A549 (cell line): ENCODE measurements at regions not wholly inside any gene's neighbourhood (a gene's known extent, or its start where the extent isn't known, plus 50 kb on each side); places are given as distances from the start of the nearest gene placed in this dataset.

Experiments
- ATAC-seq, 2 experiments: fragments of 200-7000 bp in 1 of 2; fragments of >200 bp in 1 of 2; cut with Nextera tagmentation in 1 of 2; cut with Tn5 transposase in 1 of 2; 3 replicates each; pipeline versions ENCODE4 v1.8.0 to v1.9.1; 2018 to 2020; ENCODE audit warnings: mild to moderate bottlenecking in 1 of 2, moderate library complexity in 1 of 2
- CTCF ChIA-PET: fragments of 300-600 bp; sonication (Branson Sonifier 250); formaldehyde crosslinking; extraction: SDS; loops from one replicate; lab custom pipeline; 2021; ENCODE audit warnings: antibody characterized with exemption, inconsistent platforms; lab: Yijun Ruan, JAX
- POLR2A ChIA-PET: fragments of 350-600 bp; formaldehyde crosslinking; extraction: SDS; loops from one replicate; lab custom pipeline; 2021; ENCODE audit warnings: antibody characterized with exemption, inconsistent platforms; lab: Yijun Ruan, JAX
- DNase-seq, 2 experiments: peaks; one replicate each; pipeline versions ENCODE4 v3.0.0 to v3.0.0-alpha.2; 2011 to 2016; ENCODE audit warnings: low read depth in 1 of 2, low spot score in 1 of 2
- FAIRE-seq: peaks from 2 replicates; lab custom pipeline; 2011; peaks lifted over from hg19 to GRCh38; lab: Jason Lieb, UNC
- H3K27ac ChIP-seq, 2 experiments: fragments of >200 bp; sonication (Bioruptor Twin); formaldehyde crosslinking; 3 replicates each; pipeline ENCODE4 v1.5.1; 2016 to 2017
- H3K4me1 ChIP-seq: fragments of >200 bp; sonication (Bioruptor Twin); formaldehyde crosslinking; 3 replicates; pipeline ENCODE4 v1.6.1; 2016
- H3K4me2 ChIP-seq: fragments of >200 bp; sonication (Bioruptor Twin); formaldehyde crosslinking; 3 replicates; pipeline ENCODE4 v1.6.1; 2016
- H3K4me3 ChIP-seq: fragments of >200 bp; sonication (Bioruptor Twin); formaldehyde crosslinking; 3 replicates; pipeline ENCODE4 v1.5.1; 2016
- H3K9me3 ChIP-seq: fragments of >200 bp; sonication (Bioruptor Twin); formaldehyde crosslinking; 3 replicates; pipeline ENCODE4 v1.6.1; 2016
- BHLHE40 ChIP-seq: IDR thresholded peaks from 2 replicates; pipeline ENCODE4 v1.6.1; 2012; ENCODE audit warnings: low read depth, low read length, inconsistent platforms
- CBX2 ChIP-seq: fragments of 200-600 bp; sonication (generic); IDR thresholded peaks from 2 replicates; pipeline ENCODE4 v1.6.1; 2016; ENCODE audit warnings: low read depth, mild to moderate bottlenecking, borderline replicate concordance
- CEBPB ChIP-seq, 2 experiments: fragments of >200 bp in 1 of 2; sonication (Bioruptor Twin) in 1 of 2; formaldehyde crosslinking in 1 of 2; IDR thresholded peaks; 2 replicates each; pipeline ENCODE4 v1.6.1; 2012 to 2016
- EHF ChIP-seq: fragments of 250-450 bp; sonication (Bioruptor Pico); IDR thresholded peaks from 2 replicates; pipeline ENCODE4 v1.5.0; 2020; ENCODE audit warnings: mild to moderate bottlenecking
- FOXS1 ChIP-seq: fragments of 250-450 bp; sonication (Bioruptor Pico); IDR thresholded peaks from 2 replicates; pipeline ENCODE4 v1.5.0; 2020; ENCODE audit warnings: mild to moderate bottlenecking, moderate library complexity
- GATA3 ChIP-seq: IDR thresholded peaks from 2 replicates; pipeline ENCODE4 v1.6.1; 2012; ENCODE audit warnings: borderline replicate concordance
- HEYL ChIP-seq: fragments of 250-450 bp; sonication (Bioruptor Pico); IDR thresholded peaks from 2 replicates; pipeline ENCODE4 v1.8.0; 2021; ENCODE audit warnings: mild to moderate bottlenecking, moderate library complexity
- HOXA7 ChIP-seq: fragments of 250-450 bp; sonication (Bioruptor Pico); IDR thresholded peaks from 2 replicates; pipeline ENCODE4 v1.5.0; 2020; ENCODE audit warnings: mild to moderate bottlenecking, moderate library complexity
- MAZ ChIP-seq: fragments of 150-350 bp; IDR thresholded peaks from 2 replicates; pipeline ENCODE4 v1.6.1; 2014; ENCODE audit warnings: antibody characterized with exemption, low read depth, low read length, borderline replicate concordance
- NFE2L2 ChIP-seq: fragments of 150-350 bp; conservative IDR thresholded peaks from 2 replicates; pipeline ENCODE4 v1.6.1; 2014; ENCODE audit warnings: low read length
- PHF8 ChIP-seq: fragments of 200-600 bp; sonication (generic); IDR thresholded peaks from 2 replicates; pipeline ENCODE4 v1.6.1; 2016; ENCODE audit warnings: low read depth, mild to moderate bottlenecking, antibody characterized with exemption, moderate library complexity, borderline replicate concordance
- POLR2AphosphoS2 ChIP-seq: conservative IDR thresholded peaks from 2 replicates; pipeline ENCODE4 v1.6.1; 2012; ENCODE audit warnings: low read length, improper control_type of control experiment, inconsistent platforms
- RAD21 ChIP-seq, 2 experiments: fragments of >200 bp in 1 of 2; sonication (Bioruptor Twin) in 1 of 2; formaldehyde crosslinking in 1 of 2; IDR thresholded peaks in 1 of 2; conservative IDR thresholded peaks in 1 of 2; 2 replicates in 1 of 2; 3 replicates in 1 of 2; pipeline ENCODE4 v1.6.1; 2012 to 2018; ENCODE audit warnings: inconsistent platforms in 1 of 2
- RARB ChIP-seq: fragments of 250-450 bp; sonication (Bioruptor Pico); IDR thresholded peaks from 2 replicates; pipeline ENCODE4 v1.8.0; 2021; ENCODE audit warnings: mild to moderate bottlenecking, moderate library complexity
- RFX5 ChIP-seq: fragments of 450-650 bp; IDR thresholded peaks from 2 replicates; pipeline ENCODE4 v1.7.1; 2014; ENCODE audit warnings: antibody characterized with exemption, mild to moderate bottlenecking, moderate library complexity
- ZFP36 ChIP-seq: fragments of 450-650 bp; IDR thresholded peaks from 2 replicates; pipeline ENCODE4 v1.6.1; 2014; ENCODE audit warnings: borderline replicate concordance; ENCODE audit not compliant: partially characterized antibody
- whole genome bisulfite sequencing: methylation state at CpG from one replicate; pipeline ENCODE4 v1.1.6; 2017; ENCODE audit errors: missing lambda C conversion rate; 5-methylcytosine and 5-hydroxymethylcytosine counted together
- TF ChIP-seq, protein P1 (sequence below): fragments of 250-450 bp; sonication (Bioruptor Pico); IDR thresholded peaks from 2 replicates; pipeline ENCODE4 v1.5.0; 2020; ENCODE audit warnings: low read depth, mild to moderate bottlenecking, moderate library complexity
- TF ChIP-seq, protein P2 (sequence below): fragments of >200 bp; sonication (Bioruptor Twin); formaldehyde crosslinking; IDR thresholded peaks from 2 replicates; pipeline ENCODE4 v1.6.1; 2016
- TF ChIP-seq, protein P3 (sequence below): fragments of 450-650 bp; IDR thresholded peaks from 2 replicates; pipeline ENCODE4 v1.6.1; 2014; ENCODE audit warnings: antibody characterized with exemption
- TF ChIP-seq, protein P4 (sequence below): IDR thresholded peaks from 2 replicates; pipeline ENCODE4 v1.6.1; 2012
- TF ChIP-seq, protein P5 (sequence below): fragments of >200 bp; sonication (Bioruptor Twin); formaldehyde crosslinking; IDR thresholded peaks from 3 replicates; pipeline ENCODE4 v1.5.1; 2016

DNA sequence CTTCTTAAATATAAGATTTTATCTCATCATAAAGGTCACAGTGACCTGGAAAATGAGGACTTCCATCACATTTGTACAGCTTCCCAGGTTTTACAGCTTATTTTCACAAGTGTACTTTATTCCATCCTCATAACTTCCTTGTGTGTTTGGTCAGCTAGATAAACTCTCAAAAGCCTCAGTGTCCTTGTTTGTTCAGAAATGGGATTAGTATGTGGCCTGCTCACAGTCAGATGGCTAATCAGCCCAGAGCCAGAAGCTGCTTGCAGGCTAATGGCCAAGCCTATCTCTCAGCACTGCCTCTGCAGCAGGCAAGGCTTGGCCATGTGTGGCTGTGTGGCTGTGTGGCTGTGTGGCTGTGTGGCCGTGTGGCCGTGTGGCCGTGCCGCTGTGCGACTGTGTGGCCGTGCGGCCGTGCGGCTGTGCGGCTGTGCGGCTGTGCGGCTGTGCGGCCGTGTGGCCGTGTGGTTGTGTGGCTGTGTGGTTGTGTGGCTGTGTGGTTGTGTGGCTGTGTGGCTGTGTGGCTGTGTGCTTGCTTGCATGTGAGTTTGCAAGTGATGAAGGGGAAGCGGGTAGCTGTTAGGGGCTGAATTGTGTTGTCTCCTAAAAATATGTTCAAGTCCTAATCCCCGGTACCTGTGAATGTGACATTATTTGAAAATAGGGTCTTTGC is 233.0 kb upstream of the TNP1 start:
- no peak overlapping the region for H3K4me3 ChIP-seq
- DNase-seq (no peak), ATAC-seq (no peak), FAIRE-seq (no peak)
- WGBS = 88% methylated on average over 14 of the region's 17 CpGs
- CTCF ChIA-PET = no interaction called here
- no peak for TF ChIP-seq HOXA7
- TF ChIP-seq, protein P1, sequence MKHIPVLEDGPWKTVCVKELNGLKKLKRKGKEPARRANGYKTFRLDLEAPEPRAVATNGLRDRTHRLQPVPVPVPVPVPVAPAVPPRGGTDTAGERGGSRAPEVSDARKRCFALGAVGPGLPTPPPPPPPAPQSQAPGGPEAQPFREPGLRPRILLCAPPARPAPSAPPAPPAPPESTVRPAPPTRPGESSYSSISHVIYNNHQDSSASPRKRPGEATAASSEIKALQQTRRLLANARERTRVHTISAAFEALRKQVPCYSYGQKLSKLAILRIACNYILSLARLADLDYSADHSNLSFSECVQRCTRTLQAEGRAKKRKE (CRISPR knock-in tag) = no peak
- TF ChIP-seq, protein P2, sequence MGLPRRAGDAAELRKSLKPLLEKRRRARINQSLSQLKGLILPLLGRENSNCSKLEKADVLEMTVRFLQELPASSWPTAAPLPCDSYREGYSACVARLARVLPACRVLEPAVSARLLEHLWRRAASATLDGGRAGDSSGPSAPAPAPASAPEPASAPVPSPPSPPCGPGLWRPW = no peak
- TF ChIP-seq RFX5 = no peak
- no peak for TF ChIP-seq EHF
- TF ChIP-seq RARB = no peak
- TF ChIP-seq GATA3 = no peak
- no peak for TF ChIP-seq HEYL
- no peak for TF ChIP-seq CEBPB (IDR thresholded peaks at IDR 0.05)
- H3K27ac ChIP-seq = no peak overlapping the region
- H3K4me2 ChIP-seq = no peak overlapping the region
- no peaks in the 10 kb centered on the region for H3K9me3 ChIP-seq
- H3K4me1 ChIP-seq = no peaks in the 10 kb centered on the region
- POLR2A ChIA-PET = no interaction called here

DNA sequence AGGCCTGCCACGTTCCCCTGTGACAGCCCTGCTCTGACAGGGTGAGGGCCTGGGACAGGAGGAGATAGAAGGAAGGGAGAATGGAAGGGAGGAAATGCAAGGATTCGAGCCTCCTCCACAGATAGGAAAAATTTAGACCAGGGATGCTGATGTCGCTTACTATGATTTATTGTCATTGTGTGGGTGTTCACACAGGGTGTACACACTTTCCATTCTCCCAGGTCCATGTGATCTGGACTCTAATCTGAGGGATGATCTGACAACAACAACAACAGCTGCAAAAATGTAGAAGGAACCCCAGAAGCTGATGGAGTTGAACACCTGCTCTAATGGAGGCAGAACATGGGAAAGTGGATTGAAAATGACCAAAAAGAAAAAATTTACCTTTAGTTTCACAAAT is 231.7 kb upstream of the TNP1 start:
- ChIA-PET POLR2A (no interaction called here), CTCF (no interaction called here)
- ATAC-seq (no peak), FAIRE-seq (no peak), DNase-seq (no peak)
- TF ChIP-seq RAD21 (conservative IDR thresholded peaks at IDR 0.05 in 1 of 2, IDR thresholded peaks at IDR 0.05 in 1 of 2) = no peak
- TF ChIP-seq NFE2L2 = no peak
- H3K4me3 ChIP-seq = no peak overlapping the region
- H3K9me3 ChIP-seq = no peaks in the 10 kb centered on the region
- no peak overlapping the region for H3K4me2 ChIP-seq
- H3K4me1 ChIP-seq = no peaks in the 10 kb centered on the region
- H3K27ac ChIP-seq = no peak overlapping the region
- WGBS = 50% methylated on average over 3 of the region's 3 CpGs

DNA sequence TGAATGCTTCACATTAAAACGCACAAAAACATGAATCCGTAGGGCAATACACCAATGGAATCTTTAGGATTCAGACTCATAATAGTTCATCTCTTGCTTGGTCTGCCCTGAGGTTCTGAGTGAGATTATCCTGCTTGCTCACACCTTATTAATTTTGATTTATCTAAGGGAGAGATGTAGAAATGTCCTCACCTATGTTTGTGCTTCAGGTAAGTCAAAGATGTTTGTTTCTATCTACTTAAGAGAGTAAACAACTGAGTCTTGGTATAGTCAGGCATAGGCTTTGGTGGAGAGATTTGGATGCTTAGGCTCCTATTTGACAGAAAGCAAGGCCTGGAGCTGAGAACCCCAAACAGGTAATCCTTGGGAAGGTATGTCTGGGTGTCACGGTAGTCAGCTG is 231.0 kb upstream of the TNP1 start:
- no peak for FAIRE-seq
- 80% methylated on average over 3 of the region's 3 CpGs for WGBS
- H3K4me1 ChIP-seq = no peaks in the 10 kb centered on the region
- no peak for ATAC-seq
- DNase-seq = no peak
- no peaks in the 10 kb centered on the region for H3K9me3 ChIP-seq
- POLR2A ChIA-PET = interaction anchor here (0.5 kb wide), 1 partner anchor 534 kb away, joined by 3 read pairs; no protein-coding TSS in a partner anchor
- CTCF ChIA-PET = no interaction called here
- H3K4me3 ChIP-seq = no peak overlapping the region
- H3K27ac ChIP-seq = no peak overlapping the region
- no peak for TF ChIP-seq FOXS1 (CRISPR knock-in tag)
- no peak for TF ChIP-seq MAZ
- TF ChIP-seq CBX2 = no peak
- no peak for TF ChIP-seq HOXA7
- no peak for TF ChIP-seq BHLHE40
- no peak for TF ChIP-seq ZFP36
- TF ChIP-seq, protein P3, sequence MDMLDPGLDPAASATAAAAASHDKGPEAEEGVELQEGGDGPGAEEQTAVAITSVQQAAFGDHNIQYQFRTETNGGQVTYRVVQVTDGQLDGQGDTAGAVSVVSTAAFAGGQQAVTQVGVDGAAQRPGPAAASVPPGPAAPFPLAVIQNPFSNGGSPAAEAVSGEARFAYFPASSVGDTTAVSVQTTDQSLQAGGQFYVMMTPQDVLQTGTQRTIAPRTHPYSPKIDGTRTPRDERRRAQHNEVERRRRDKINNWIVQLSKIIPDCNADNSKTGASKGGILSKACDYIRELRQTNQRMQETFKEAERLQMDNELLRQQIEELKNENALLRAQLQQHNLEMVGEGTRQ = no peak
- no peak for TF ChIP-seq POLR2AphosphoS2
- no peak for TF ChIP-seq PHF8
- no peak overlapping the region for H3K4me2 ChIP-seq

DNA sequence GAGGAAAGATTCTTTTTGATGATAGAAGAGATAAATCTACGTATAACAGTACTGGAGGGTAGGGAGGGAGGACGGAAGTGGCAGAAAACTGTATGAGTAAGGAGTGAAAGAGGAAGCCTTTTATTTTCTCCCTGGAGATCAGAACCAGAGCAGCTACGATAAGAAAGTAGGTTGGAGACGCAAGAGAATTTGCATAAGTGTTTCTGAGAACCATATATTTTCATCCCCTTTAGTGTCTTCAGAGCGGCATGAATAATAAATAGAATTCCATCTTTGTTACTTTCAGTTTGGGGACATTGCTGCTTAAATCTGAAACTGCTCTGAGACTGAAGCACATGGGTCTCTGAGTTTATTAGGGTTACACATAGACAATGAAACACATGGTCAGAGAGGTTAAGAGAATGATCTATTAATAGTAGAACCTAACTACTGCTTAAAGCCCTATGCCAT is 230.2 kb upstream of the TNP1 start:
- CTCF ChIA-PET = no interaction called here
- Histone ChIP-seq H3K27ac (no peak overlapping the region), H3K9me3 (no peaks in the 10 kb centered on the region), H3K4me2 (no peak overlapping the region), H3K4me3 (no peak overlapping the region), H3K4me1 (no peaks in the 10 kb centered on the region)
- POLR2A ChIA-PET = no interaction called here
- no peak for FAIRE-seq
- 83% methylated on average over 5 of the region's 5 CpGs for WGBS
- no peak for DNase-seq
- ATAC-seq = no peak
- TF ChIP-seq, protein P4, sequence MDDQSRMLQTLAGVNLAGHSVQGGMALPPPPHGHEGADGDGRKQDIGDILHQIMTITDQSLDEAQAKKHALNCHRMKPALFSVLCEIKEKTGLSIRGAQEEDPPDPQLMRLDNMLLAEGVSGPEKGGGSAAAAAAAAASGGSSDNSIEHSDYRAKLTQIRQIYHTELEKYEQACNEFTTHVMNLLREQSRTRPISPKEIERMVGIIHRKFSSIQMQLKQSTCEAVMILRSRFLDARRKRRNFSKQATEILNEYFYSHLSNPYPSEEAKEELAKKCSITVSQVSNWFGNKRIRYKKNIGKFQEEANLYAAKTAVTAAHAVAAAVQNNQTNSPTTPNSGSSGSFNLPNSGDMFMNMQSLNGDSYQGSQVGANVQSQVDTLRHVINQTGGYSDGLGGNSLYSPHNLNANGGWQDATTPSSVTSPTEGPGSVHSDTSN = no peak
- TF ChIP-seq, protein P2 = no peak
- TF ChIP-seq HOXA7 (no peak), CBX2 (no peak)
- TF ChIP-seq, protein P5, sequence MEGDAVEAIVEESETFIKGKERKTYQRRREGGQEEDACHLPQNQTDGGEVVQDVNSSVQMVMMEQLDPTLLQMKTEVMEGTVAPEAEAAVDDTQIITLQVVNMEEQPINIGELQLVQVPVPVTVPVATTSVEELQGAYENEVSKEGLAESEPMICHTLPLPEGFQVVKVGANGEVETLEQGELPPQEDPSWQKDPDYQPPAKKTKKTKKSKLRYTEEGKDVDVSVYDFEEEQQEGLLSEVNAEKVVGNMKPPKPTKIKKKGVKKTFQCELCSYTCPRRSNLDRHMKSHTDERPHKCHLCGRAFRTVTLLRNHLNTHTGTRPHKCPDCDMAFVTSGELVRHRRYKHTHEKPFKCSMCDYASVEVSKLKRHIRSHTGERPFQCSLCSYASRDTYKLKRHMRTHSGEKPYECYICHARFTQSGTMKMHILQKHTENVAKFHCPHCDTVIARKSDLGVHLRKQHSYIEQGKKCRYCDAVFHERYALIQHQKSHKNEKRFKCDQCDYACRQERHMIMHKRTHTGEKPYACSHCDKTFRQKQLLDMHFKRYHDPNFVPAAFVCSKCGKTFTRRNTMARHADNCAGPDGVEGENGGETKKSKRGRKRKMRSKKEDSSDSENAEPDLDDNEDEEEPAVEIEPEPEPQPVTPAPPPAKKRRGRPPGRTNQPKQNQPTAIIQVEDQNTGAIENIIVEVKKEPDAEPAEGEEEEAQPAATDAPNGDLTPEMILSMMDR = no peak
